ENCODE measurements at regions not wholly inside any gene's neighbourhood (a gene's known extent, or its start where the extent isn't known, plus 50 kb on each side); places are given as distances from the start of the nearest gene placed in this dataset.

DNA sequence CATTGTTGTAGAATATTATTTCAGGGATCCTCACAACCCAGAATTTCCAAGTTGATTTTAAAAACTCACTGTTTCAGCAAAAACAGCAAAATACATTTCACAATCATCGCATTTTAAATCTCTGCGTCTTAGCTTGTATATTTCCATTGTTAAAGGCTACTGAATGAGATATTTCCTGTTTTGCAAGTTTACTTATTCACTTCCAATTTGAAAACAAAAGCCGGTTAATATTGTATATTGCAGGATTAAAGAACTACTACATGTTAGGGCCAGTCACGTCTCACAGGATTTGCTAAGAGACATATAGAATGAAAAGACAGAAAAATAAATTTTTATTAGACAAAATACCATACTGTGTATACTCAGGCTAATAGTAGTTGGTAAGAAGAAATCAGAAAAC lies 395.9 kb upstream of the CDH9 start:
- Mint-ChIP-seq H3K4me3 (no peak overlapping the region), H3K27me3 (ENCODE audit: low read depth) (no peaks in the 10 kb centered on the region), H3K36me3 (ENCODE audit: low read depth) (no peaks in the 10 kb centered on the region), H3K9me3 (peaks cover 35% of the 10 kb centered on the region), H3K4me1 (ENCODE audit: low read depth) (no peaks in the 10 kb centered on the region), H3K27ac (no peak overlapping the region)
- no peak for DNase-seq (ENCODE audit: low spot score)

DNA sequence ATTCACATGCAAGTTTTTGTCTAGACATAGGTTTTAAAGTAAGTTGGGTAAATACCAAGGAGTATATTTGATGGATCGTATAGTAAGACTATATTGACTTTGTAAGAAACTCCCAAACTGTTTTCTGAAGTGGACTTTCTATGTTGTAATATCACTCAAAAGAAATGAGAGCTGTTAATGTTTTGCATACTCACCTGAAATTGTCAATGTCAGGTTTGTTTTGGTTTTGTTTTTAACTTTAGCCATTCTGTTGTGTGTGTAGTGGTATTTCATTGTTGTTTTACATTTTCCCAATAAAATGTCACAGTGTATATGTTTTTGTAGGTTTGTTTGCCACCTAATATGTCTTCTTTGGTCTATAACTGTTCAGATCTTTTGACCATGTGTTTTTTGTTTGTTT lies 375.7 kb upstream of the CDH9 start:
- no peak overlapping the region for H3K4me3 Mint-ChIP-seq
- peaks cover 36% of the 10 kb centered on the region for H3K9me3 Mint-ChIP-seq
- H3K27me3 Mint-ChIP-seq (ENCODE audit: low read depth) = no peaks in the 10 kb centered on the region
- no peak overlapping the region for H3K27ac Mint-ChIP-seq
- H3K4me1 Mint-ChIP-seq (ENCODE audit: low read depth) = no peaks in the 10 kb centered on the region
- DNase-seq (ENCODE audit: low spot score) = no peak
- no peaks in the 10 kb centered on the region for H3K36me3 Mint-ChIP-seq (ENCODE audit: low read depth)

DNA sequence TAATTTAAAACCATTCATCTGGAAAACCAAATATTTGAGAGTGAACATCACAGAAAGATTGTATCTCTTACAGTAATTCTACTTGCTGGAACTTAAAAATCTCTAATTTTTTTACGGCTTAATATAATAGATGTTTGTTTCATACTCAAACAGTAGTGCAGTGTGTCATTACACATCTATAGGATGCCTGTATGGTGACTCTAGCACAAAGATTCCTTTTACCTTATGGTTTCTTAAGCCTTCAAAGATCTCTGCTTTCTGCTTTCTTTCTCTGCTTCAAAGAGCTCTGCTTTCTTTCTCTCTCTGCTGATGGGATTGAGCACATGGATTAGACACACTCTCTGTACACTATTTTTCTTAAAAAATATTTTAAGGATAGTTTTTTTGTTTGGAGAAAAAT lies 374.0 kb upstream of the CDH9 start:
- H3K9me3 Mint-ChIP-seq = peaks cover 36% of the 10 kb centered on the region
- H3K27ac Mint-ChIP-seq = no peak overlapping the region
- DNase-seq (ENCODE audit: low spot score) = no peak
- H3K36me3 Mint-ChIP-seq (ENCODE audit: low read depth) = no peaks in the 10 kb centered on the region
- no peaks in the 10 kb centered on the region for H3K27me3 Mint-ChIP-seq (ENCODE audit: low read depth)
- no peaks in the 10 kb centered on the region for H3K4me1 Mint-ChIP-seq (ENCODE audit: low read depth)
- H3K4me3 Mint-ChIP-seq = no peak overlapping the region

DNA sequence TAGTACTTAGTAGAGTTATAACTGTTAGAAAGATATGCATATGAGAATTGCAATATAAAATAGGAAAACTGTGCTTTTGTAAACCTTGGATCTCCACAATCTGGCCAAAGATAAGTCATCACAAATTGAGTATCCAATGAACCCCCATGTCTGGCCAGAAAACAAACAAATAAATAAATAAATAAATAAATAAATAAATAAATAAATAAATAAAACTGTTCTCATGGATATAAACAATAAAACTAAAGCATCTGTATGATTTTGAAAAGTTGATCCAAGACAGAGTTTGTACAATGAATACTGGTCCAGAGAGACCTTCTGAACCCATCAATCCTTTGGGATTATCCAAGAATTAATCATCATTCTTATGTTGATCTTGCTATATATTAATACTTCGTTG lies 367.6 kb upstream of the CDH9 start:
- Mint-ChIP-seq H3K4me3 (no peak overlapping the region), H3K9me3 (peaks cover 17% of the 10 kb centered on the region), H3K27me3 (ENCODE audit: low read depth) (no peaks in the 10 kb centered on the region)

DNA sequence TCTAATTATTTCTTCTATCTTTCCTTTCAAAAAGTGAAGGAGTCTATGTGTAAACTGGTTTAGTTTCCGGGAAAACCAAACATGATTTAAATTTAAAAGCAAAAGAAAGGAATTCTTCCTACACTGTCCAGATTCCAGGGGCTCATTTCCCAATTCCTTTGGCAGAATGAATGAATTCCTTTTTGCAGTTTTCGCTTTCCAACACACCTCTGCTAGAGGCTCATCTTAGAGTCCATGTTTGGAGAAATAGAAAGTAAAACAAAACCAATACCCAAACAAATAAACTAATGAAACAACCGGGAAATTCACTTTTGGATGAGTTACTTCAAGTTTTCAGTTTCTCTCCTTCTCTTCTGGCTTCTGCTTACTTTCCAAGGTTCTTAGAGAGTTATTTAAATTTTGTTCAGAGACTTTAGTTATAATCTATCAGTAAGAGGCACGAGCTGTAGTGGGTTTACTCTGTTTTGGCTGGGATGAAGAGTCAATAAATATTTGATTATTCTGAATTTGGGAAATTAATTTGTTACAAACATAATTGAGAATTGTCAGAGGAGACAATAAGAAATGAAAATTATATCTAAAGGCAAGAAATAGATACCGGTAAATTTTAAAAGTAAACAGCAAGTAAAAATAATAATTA lies 365.0 kb upstream of the CDH9 start:
- H3K27me3 Mint-ChIP-seq (ENCODE audit: low read depth) = no peaks in the 10 kb centered on the region
- no peaks in the 10 kb centered on the region for H3K4me1 Mint-ChIP-seq (ENCODE audit: low read depth)
- no peak overlapping the region for H3K4me3 Mint-ChIP-seq
- no peak for DNase-seq (ENCODE audit: low spot score)
- no peaks in the 10 kb centered on the region for H3K36me3 Mint-ChIP-seq (ENCODE audit: low read depth)
- H3K27ac Mint-ChIP-seq = no peak overlapping the region
- peaks cover 26% of the 10 kb centered on the region for H3K9me3 Mint-ChIP-seq

More for the DNA sequence above, 367.6 kb upstream of the CDH9 start:
- no peaks in the 10 kb centered on the region for H3K36me3 Mint-ChIP-seq (ENCODE audit: low read depth)
- no peak for DNase-seq (ENCODE audit: low spot score)
- no peaks in the 10 kb centered on the region for H3K4me1 Mint-ChIP-seq (ENCODE audit: low read depth)
- H3K27ac Mint-ChIP-seq = no peak overlapping the region

DNA sequence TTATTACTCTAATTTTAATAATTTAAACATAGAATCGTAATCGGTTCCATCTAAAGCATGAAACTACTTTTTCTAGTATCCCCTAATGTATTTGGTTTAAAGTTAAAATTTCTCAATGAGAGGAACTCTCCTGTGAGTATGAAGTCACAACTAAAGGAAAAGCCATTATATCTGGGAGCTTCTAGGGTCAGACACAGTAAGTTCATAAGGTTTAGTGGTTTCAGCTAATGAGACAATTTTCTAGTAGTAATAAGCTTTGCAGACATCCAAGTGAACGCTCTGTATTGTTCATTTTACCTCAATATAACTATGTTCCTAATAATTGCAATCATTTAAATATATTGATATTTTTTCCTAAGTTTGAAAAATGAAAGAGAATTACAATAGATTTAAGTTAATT lies 364.4 kb upstream of the CDH9 start:
- Mint-ChIP-seq H3K4me3 (no peak overlapping the region), H3K9me3 (peaks cover 25% of the 10 kb centered on the region), H3K36me3 (ENCODE audit: low read depth) (no peaks in the 10 kb centered on the region), H3K27ac (no peak overlapping the region), H3K27me3 (ENCODE audit: low read depth) (no peaks in the 10 kb centered on the region), H3K4me1 (ENCODE audit: low read depth) (no peaks in the 10 kb centered on the region)
- no peak for DNase-seq (ENCODE audit: low spot score)

DNA sequence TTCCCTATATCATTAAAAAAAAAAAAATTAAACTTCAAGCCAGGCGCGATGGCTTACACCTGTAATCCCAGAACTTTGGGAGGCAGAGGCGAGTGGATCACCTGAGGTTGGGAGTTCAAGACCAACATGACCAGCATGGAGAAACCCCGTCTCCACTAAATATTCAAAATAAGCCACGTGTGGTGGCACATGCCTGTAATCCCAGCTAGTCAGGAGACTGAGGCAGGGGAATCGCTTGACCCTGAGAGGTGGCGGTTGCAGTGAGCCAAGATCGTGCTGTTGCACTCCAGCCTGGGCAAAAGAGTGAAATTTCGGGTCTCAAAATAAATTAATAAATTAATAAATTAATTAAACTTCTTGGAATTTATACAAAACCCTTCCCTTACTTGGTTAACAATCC lies 358.6 kb upstream of the CDH9 start:
- H3K27me3 Mint-ChIP-seq (ENCODE audit: low read depth) = no peaks in the 10 kb centered on the region
- no peak for DNase-seq (ENCODE audit: low spot score)
- H3K36me3 Mint-ChIP-seq (ENCODE audit: low read depth) = no peaks in the 10 kb centered on the region
- no peaks in the 10 kb centered on the region for H3K4me1 Mint-ChIP-seq (ENCODE audit: low read depth)
- H3K27ac Mint-ChIP-seq = no peak overlapping the region
- no peak overlapping the region for H3K4me3 Mint-ChIP-seq
- peaks cover 20% of the 10 kb centered on the region for H3K9me3 Mint-ChIP-seq

DNA sequence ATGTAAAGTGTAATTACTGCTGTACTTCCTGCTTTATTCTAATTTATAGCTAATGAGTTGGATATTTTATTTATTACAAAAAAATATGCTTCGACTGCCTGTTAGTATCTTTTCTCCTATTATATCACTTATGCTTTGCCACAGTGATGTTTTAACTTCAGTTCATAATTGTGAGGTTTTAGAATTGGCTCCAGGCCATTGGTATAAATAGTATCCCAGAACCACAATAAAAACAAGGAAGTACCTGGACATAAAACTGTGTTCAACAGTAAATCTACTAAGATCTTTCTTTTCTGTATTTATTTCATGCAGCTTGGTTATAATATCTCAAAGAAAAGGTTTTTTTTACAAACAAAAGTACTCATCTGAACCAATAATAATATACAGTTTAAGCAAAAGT lies 354.3 kb upstream of the CDH9 start:
- no peaks in the 10 kb centered on the region for H3K36me3 Mint-ChIP-seq (ENCODE audit: low read depth)
- H3K4me1 Mint-ChIP-seq (ENCODE audit: low read depth) = no peaks in the 10 kb centered on the region

DNA sequence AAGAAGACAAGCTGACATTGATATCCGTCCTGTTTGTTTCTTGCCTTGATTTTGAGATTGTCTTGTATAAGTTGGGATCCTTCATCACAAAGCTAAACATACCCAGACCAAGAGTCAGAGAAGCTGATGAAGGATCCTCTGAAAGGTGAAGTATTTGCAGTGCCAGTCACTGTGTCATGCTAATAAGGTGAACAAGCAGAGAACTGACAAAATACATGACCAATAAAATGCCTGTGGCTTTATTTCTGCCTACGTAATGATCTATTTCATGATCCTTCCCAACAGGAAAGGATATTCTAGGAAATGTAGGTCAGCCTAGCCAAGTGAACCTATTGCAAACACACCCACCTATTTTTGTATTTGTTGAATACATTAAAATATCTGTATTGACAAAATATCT lies 351.3 kb upstream of the CDH9 start:
- DNase-seq (ENCODE audit: low spot score) = no peak
- H3K4me3 Mint-ChIP-seq = no peak overlapping the region
- H3K36me3 Mint-ChIP-seq (ENCODE audit: low read depth) = no peaks in the 10 kb centered on the region
- no peaks in the 10 kb centered on the region for H3K27me3 Mint-ChIP-seq (ENCODE audit: low read depth)
- H3K27ac Mint-ChIP-seq = no peak overlapping the region
- no peaks in the 10 kb centered on the region for H3K4me1 Mint-ChIP-seq (ENCODE audit: low read depth)
- peaks cover 32% of the 10 kb centered on the region for H3K9me3 Mint-ChIP-seq

More for the DNA sequence above, 354.3 kb upstream of the CDH9 start:
- DNase-seq (ENCODE audit: low spot score) = no peak
- no peaks in the 10 kb centered on the region for H3K27me3 Mint-ChIP-seq (ENCODE audit: low read depth)
- H3K4me3 Mint-ChIP-seq = no peak overlapping the region
- H3K9me3 Mint-ChIP-seq = peaks cover 12% of the 10 kb centered on the region
- no peak overlapping the region for H3K27ac Mint-ChIP-seq

DNA sequence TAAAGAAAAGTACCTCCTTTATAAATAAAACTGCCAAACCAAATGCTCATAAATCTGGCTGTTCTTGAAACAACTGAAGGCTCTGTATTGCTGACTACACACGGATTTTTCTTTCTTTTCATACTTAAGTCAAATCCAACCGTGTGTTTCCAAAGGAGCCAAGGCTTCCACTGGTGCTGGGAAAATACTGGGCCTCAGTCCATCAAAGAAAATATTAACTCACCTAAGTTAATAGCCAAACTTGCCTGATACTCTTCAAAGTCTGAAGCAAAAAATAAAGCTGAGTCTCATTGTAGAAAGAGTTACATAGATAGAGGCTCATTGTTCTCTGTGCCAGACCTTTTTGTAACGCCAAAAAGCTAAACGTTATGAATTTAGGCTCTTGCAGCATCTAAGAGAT lies 350.4 kb upstream of the CDH9 start:
- H3K4me1 Mint-ChIP-seq (ENCODE audit: low read depth) = no peaks in the 10 kb centered on the region
- DNase-seq (ENCODE audit: low spot score) = no peak
- H3K4me3 Mint-ChIP-seq = no peak overlapping the region

DNA sequence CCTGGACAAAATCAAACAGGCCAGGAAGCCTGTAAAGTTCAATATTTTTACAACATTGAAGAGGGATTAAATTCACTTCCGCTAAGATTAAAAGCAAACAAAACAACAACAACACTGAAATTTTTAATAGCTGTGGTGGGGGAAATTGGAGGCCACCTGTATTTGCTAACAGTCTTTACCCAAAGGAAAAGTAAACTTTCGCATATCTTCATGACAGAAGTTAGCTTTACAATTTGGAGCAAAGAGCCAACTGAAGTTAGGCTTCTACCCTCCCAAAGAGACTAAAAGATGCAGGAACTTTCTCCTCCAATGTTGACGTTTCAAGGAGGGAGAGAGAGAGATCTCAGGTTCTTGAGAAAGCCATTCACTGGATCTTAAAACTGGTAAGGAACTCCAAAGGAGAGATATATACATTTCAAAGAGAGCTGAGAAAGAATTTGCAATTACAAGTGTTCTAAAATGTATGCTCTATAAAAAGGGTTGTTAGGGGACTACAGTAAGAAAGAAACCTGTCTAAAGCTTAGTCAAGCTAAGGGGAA lies 349.2 kb upstream of the CDH9 start:
- H3K36me3 Mint-ChIP-seq (ENCODE audit: low read depth) = no peaks in the 10 kb centered on the region
- H3K27me3 Mint-ChIP-seq (ENCODE audit: low read depth) = no peaks in the 10 kb centered on the region
- H3K9me3 Mint-ChIP-seq = peaks cover 39% of the 10 kb centered on the region
- no peak overlapping the region for H3K27ac Mint-ChIP-seq
- no peak overlapping the region for H3K4me3 Mint-ChIP-seq
- no peak for DNase-seq (ENCODE audit: low spot score)
- no peaks in the 10 kb centered on the region for H3K4me1 Mint-ChIP-seq (ENCODE audit: low read depth)

More for the DNA sequence above, 350.4 kb upstream of the CDH9 start:
- no peak overlapping the region for H3K27ac Mint-ChIP-seq
- H3K36me3 Mint-ChIP-seq (ENCODE audit: low read depth) = no peaks in the 10 kb centered on the region
- no peaks in the 10 kb centered on the region for H3K27me3 Mint-ChIP-seq (ENCODE audit: low read depth)
- H3K9me3 Mint-ChIP-seq = peaks cover 32% of the 10 kb centered on the region

DNA sequence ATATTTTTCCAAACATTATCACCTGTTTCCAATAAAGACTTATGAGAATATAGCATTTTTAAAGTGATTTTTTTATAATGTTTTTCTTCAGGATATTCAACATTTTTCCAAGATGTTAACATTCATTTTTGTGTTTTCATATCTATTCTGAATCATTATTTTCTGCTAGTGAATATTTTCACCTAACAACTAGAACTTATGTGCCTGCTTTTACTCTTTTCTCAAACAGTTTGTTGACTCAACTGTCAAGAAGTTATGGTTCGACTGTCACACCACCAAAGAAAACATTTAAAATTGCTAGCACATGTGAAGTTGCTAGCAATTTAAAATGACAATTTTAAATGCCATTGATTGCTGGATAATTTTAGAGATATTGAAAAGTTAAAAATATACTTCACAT lies 343.3 kb upstream of the CDH9 start:
- Mint-ChIP-seq H3K27me3 (ENCODE audit: low read depth) (no peaks in the 10 kb centered on the region), H3K4me3 (no peak overlapping the region), H3K27ac (no peak overlapping the region), H3K36me3 (ENCODE audit: low read depth) (no peaks in the 10 kb centered on the region), H3K9me3 (peaks cover 36% of the 10 kb centered on the region), H3K4me1 (ENCODE audit: low read depth) (no peaks in the 10 kb centered on the region)
- no peak for DNase-seq (ENCODE audit: low spot score)

DNA sequence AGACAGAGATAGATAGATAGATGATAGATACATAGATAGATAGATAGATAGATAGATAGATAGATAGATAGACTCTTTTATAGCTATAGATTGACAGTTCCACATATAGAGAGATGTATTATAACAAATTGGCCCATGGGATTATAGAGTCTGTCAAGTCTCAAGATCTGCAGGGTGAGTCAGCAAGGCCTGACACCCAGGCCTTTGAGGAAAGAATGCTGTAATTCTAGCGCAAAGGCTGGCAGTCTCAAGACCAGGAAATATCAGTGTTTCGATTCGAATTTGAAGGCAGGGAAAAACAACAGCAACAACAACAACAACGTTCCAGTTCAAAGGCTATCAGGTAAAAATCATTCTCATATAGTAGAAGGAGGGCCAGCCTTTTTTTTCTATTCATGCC lies 339.2 kb upstream of the CDH9 start:
- H3K4me1 Mint-ChIP-seq (ENCODE audit: low read depth) = no peaks in the 10 kb centered on the region
- H3K27me3 Mint-ChIP-seq (ENCODE audit: low read depth) = no peaks in the 10 kb centered on the region
- H3K27ac Mint-ChIP-seq = no peak overlapping the region
- no peak for DNase-seq (ENCODE audit: low spot score)
- H3K9me3 Mint-ChIP-seq = peaks cover 36% of the 10 kb centered on the region
- no peaks in the 10 kb centered on the region for H3K36me3 Mint-ChIP-seq (ENCODE audit: low read depth)
- H3K4me3 Mint-ChIP-seq = no peak overlapping the region

DNA sequence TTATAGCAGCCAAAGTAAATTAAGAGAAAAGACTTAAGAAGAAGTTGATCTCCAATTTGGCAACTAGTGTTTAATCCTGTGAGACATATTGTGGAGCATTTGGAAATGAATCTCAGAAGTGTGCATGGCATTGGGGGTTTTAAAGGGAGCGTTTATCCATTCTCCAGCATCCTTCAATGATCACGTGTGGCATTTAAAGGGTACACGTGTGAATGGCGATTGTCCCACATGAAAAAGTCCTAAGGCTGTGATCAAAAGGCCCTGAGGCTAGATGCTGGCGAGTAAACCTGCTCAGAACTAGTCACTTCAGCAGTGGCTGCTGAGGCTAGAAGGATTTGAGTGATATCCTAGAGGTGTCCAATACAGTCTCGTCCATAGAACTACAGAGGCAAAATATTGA lies 315.6 kb upstream of the CDH9 start:
- DNase-seq (ENCODE audit: low spot score) = no peak
- Mint-ChIP-seq H3K27me3 (ENCODE audit: low read depth) (no peaks in the 10 kb centered on the region), H3K4me3 (no peak overlapping the region), H3K36me3 (ENCODE audit: low read depth) (no peaks in the 10 kb centered on the region), H3K4me1 (ENCODE audit: low read depth) (no peaks in the 10 kb centered on the region), H3K27ac (no peak overlapping the region), H3K9me3 (peaks cover 28% of the 10 kb centered on the region)

DNA sequence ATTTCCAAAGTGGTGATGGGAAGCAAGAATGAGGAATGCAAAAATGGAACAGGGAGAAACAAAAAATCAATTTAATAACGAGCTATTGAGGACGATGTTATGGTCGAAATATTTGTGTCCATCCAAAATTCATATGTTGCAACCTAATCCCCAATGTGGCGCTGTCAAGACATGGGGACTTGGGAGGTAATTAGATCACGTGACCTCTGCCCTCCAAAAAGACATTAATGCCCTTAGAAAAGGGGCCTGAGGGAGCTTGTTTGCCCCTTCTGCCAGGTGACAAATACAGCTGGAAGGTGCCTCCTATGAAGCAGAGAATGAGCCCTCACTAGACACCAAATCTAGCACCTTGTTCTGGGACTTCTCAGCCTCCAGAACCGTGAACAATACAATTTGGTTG lies 315.2 kb upstream of the CDH9 start:
- H3K36me3 Mint-ChIP-seq (ENCODE audit: low read depth) = no peaks in the 10 kb centered on the region
- no peak for DNase-seq (ENCODE audit: low spot score)
- H3K4me1 Mint-ChIP-seq (ENCODE audit: low read depth) = no peaks in the 10 kb centered on the region
- no peak overlapping the region for H3K27ac Mint-ChIP-seq
- peaks cover 30% of the 10 kb centered on the region for H3K9me3 Mint-ChIP-seq
- no peaks in the 10 kb centered on the region for H3K27me3 Mint-ChIP-seq (ENCODE audit: low read depth)
- H3K4me3 Mint-ChIP-seq = no peak overlapping the region
